IMR-90 (cell line): ENCODE measurements at regions not wholly inside any gene's neighbourhood (a gene's known extent, or its start where the extent isn't known, plus 50 kb on each side); places are given as distances from the start of the nearest gene placed in this dataset.
A peak's percentile ranks its signal among the peaks of the same experiment; 100 is the strongest.

Experiments used
- ATAC-seq: fragments of 200-7000 bp; cut with Tn5 transposase; 2 replicates; pipeline ENCODE4 v1.9.1; 2020; ENCODE audit warnings: low read depth, mild to moderate bottlenecking, moderate library complexity
- BruUV-seq: library from RNA; stranded (reverse); fragments of 400-500 nt; replicated peaks from 2 replicates; lab custom pipeline; 2021; lab: Mats Ljungman, UMichigan
- CTCF ChIA-PET: fragments of 300-600 bp; formaldehyde crosslinking; extraction: SDS; loops from one replicate; lab custom pipeline; 2021; ENCODE audit warnings: antibody characterized with exemption; lab: Yijun Ruan, JAX
- POLR2A ChIA-PET: fragments of 300-600 bp; sonication (Branson Sonifier 250); formaldehyde crosslinking; loops from one replicate; lab custom pipeline; 2022; ENCODE audit warnings: antibody characterized with exemption; ENCODE audit not compliant: unreplicated experiment; lab: Charles Lee
- DNase-seq: peaks from one replicate; pipeline ENCODE4 v3.0.0; 2013
- H2AFZ ChIP-seq: replicated peaks from 2 replicates; pipeline ENCODE3; 2013; ENCODE audit warnings: low read length, mild to moderate bottlenecking; ENCODE audit not compliant: poor library complexity
- H2AK5ac ChIP-seq: 2 replicates; pipeline ENCODE4 v1.6.1; 2013; ENCODE audit warnings: low read depth, low read length, inconsistent platforms
- H2AK9ac ChIP-seq: replicated peaks from 2 replicates; pipeline ENCODE3; 2013; ENCODE audit warnings: mild to moderate bottlenecking, low read depth, low read length, moderate library complexity; ENCODE audit not compliant: poor library complexity
- H2BK120ac ChIP-seq: 2 replicates; pipeline ENCODE4 v1.6.1; 2013; ENCODE audit warnings: low read depth, low read length, inconsistent platforms
- H2BK15ac ChIP-seq: 3 replicates; pipeline ENCODE4 v1.6.1; 2013; ENCODE audit warnings: low read depth, low read length, inconsistent platforms
- H2BK20ac ChIP-seq: 2 replicates; pipeline ENCODE4 v1.6.1; 2013; ENCODE audit warnings: low read depth, mild to moderate bottlenecking, inconsistent platforms, low read length, moderate library complexity
- H2BK5ac ChIP-seq: 2 replicates; pipeline ENCODE4 v1.6.1; 2013; ENCODE audit warnings: mild to moderate bottlenecking, low read depth, low read length, inconsistent platforms; ENCODE audit not compliant: poor library complexity, severe bottlenecking
- H3K14ac ChIP-seq: replicated peaks from 2 replicates; pipeline ENCODE4 v1.6.1; 2013; ENCODE audit warnings: low read depth, low read length, inconsistent platforms
- H3K18ac ChIP-seq: 2 replicates; pipeline ENCODE4 v1.6.1; 2013; ENCODE audit warnings: low read depth, low read length, control low read depth
- H3K23ac ChIP-seq: 2 replicates; pipeline ENCODE4 v1.6.1; 2013; ENCODE audit warnings: low read depth, low read length, inconsistent platforms
- H3K27ac ChIP-seq: 2 replicates; pipeline ENCODE4 v1.5.1; 2013; ENCODE audit warnings: mild to moderate bottlenecking, control low read depth, low read length; ENCODE audit not compliant: insufficient read depth
- H3K27me3 ChIP-seq: 2 replicates; pipeline ENCODE4 v1.6.1; 2013; ENCODE audit warnings: low read length; ENCODE audit not compliant: control insufficient read depth, insufficient read depth
- H3K36me3 ChIP-seq: 2 replicates; pipeline ENCODE4 v1.6.1; 2013; ENCODE audit warnings: low read length, mixed read lengths; ENCODE audit not compliant: control insufficient read depth, insufficient read depth
- H3K4ac ChIP-seq: 2 replicates; pipeline ENCODE4 v1.6.1; 2013; ENCODE audit warnings: low read depth, low read length, inconsistent platforms
- H3K4me1 ChIP-seq: 2 replicates; pipeline ENCODE4 v1.6.1; 2013; ENCODE audit warnings: low read length, mixed read lengths; ENCODE audit not compliant: control insufficient read depth, insufficient read depth
- H3K4me2 ChIP-seq: 2 replicates; pipeline ENCODE4 v1.6.1; 2013; ENCODE audit warnings: low read depth, mild to moderate bottlenecking, control low read depth, low read length, moderate library complexity
- H3K4me3 ChIP-seq: 2 replicates; pipeline ENCODE4 v1.5.1; 2013; ENCODE audit warnings: low read depth, mild to moderate bottlenecking, control low read depth, low read length, moderate library complexity; ENCODE audit not compliant: insufficient read depth
- H3K56ac ChIP-seq: 2 replicates; pipeline ENCODE4 v1.6.1; 2013; ENCODE audit warnings: low read length, inconsistent platforms; ENCODE audit not compliant: insufficient read depth; ENCODE audit errors: extremely low read depth
- H3K79me1 ChIP-seq, 2 experiments: 2 replicates each; pipeline ENCODE4 v1.6.1; 2013; ENCODE audit warnings: low read length in 2 of 2, inconsistent platforms in 1 of 2, low read depth in 1 of 2
- H3K9ac ChIP-seq: 2 replicates; pipeline ENCODE4 v1.6.1; 2013; ENCODE audit warnings: low read depth, low read length, control low read depth
- H3K9me1 ChIP-seq: 2 replicates; pipeline ENCODE4 v1.6.1; 2013; ENCODE audit warnings: low read length, inconsistent platforms; ENCODE audit not compliant: insufficient read depth
- H3K9me3 ChIP-seq: 2 replicates; pipeline ENCODE4 v1.6.1; 2013; ENCODE audit warnings: low read length; ENCODE audit not compliant: control insufficient read depth, insufficient read depth
- H4K20me1 ChIP-seq: 2 replicates; pipeline ENCODE4 v1.6.1; 2013; ENCODE audit warnings: low read length, inconsistent platforms; ENCODE audit not compliant: insufficient read depth
- H4K5ac ChIP-seq: 2 replicates; pipeline ENCODE4 v1.6.1; 2013; ENCODE audit warnings: mild to moderate bottlenecking, low read depth, low read length, control low read depth
- H4K8ac ChIP-seq, 2 experiments: 2 replicates each; pipeline ENCODE4 v1.6.1; 2013; ENCODE audit warnings: low read depth in 2 of 2, low read length in 2 of 2, control low read depth in 1 of 2, inconsistent platforms in 1 of 2
- H4K91ac ChIP-seq: 2 replicates; pipeline ENCODE4 v1.6.1; 2013; ENCODE audit warnings: low read depth, low read length, inconsistent platforms; ENCODE audit not compliant: insufficient read depth
- BHLHE40 ChIP-seq: fragments of 150-350 bp; IDR thresholded peaks from 2 replicates; pipeline ENCODE4 v1.6.1; 2016; ENCODE audit warnings: mild to moderate bottlenecking, low read depth, low read length
- CEBPB ChIP-seq: IDR thresholded peaks from 2 replicates; pipeline ENCODE4 v1.6.1; 2012; ENCODE audit warnings: low read depth, low read length, improper control_type of control experiment
- CHD1 ChIP-seq: IDR thresholded peaks from 2 replicates; pipeline ENCODE4 v1.6.1; 2012; ENCODE audit warnings: low read depth, low read length, improper control_type of control experiment
- CTCF ChIP-seq: conservative IDR thresholded peaks from 2 replicates; pipeline ENCODE4 v1.5.1; 2012; ENCODE audit warnings: mild to moderate bottlenecking, low read depth, low read length, improper control_type of control experiment
- ELK1 ChIP-seq: fragments of 150-350 bp; IDR thresholded peaks from 2 replicates; pipeline ENCODE4 v1.6.1; 2016; ENCODE audit warnings: low read depth, mild to moderate bottlenecking, low read length, moderate library complexity, borderline replicate concordance
- FOS ChIP-seq: fragments of 150-350 bp; IDR thresholded peaks from 2 replicates; pipeline ENCODE4 v1.6.1; 2016; ENCODE audit warnings: low read depth, low read length
- MAFK ChIP-seq: IDR thresholded peaks from 2 replicates; pipeline ENCODE4 v1.6.1; 2012; ENCODE audit warnings: low read depth, low read length, improper control_type of control experiment
- MAZ ChIP-seq: IDR thresholded peaks from 2 replicates; pipeline ENCODE4 v1.6.1; 2012; ENCODE audit warnings: low read depth, mild to moderate bottlenecking, low read length, improper control_type of control experiment, moderate library complexity, borderline replicate concordance
- NFE2L2 ChIP-seq: fragments of 150-350 bp; IDR thresholded peaks from 2 replicates; pipeline ENCODE4 v1.6.1; 2016; ENCODE audit warnings: low read depth, mild to moderate bottlenecking, low read length
- POLR2A ChIP-seq: IDR thresholded peaks from 2 replicates; pipeline ENCODE4 v1.6.1; 2012; ENCODE audit warnings: mild to moderate bottlenecking, low read depth, low read length
- RAD21 ChIP-seq: IDR thresholded peaks from 2 replicates; pipeline ENCODE4 v1.6.1; 2012; ENCODE audit warnings: low read length, improper control_type of control experiment
- RCOR1 ChIP-seq: IDR thresholded peaks from 2 replicates; pipeline ENCODE4 v1.6.1; 2012; ENCODE audit warnings: mild to moderate bottlenecking, low read length, improper control_type of control experiment; ENCODE audit not compliant: insufficient replicate concordance
- RFX5 ChIP-seq: IDR thresholded peaks from 2 replicates; pipeline ENCODE4 v1.8.0; 2012; ENCODE audit warnings: low read depth, mild to moderate bottlenecking, low read length, moderate library complexity
- SMC3 ChIP-seq: fragments of 150-350 bp; IDR thresholded peaks from 2 replicates; pipeline ENCODE4 v1.6.1; 2016; ENCODE audit warnings: low read depth, mild to moderate bottlenecking, antibody characterized with exemption, low read length, moderate library complexity
- WGBS, 2 experiments: methylation state at CpG; one replicate each; pipeline versions ENCODE4 v1.1.5 to v1.1.7; 2013; ENCODE audit warnings: missing lambda C conversion rate in 2 of 2; ENCODE audit not compliant: insufficient read length in 1 of 2; ENCODE audit errors: extremely low coverage in 2 of 2; 5-methylcytosine and 5-hydroxymethylcytosine counted together
- dilution Hi-C: fragments of 300-500 bp; cut with HindIII; formaldehyde crosslinking; loops from one replicate; pipeline ENCODE4 v1.14.3; 2018; ENCODE audit warnings: low sequenced_read_pairs; ENCODE audit not compliant: unreplicated experiment
- in situ Hi-C: fragments of 300-500 bp; cut with MboI; formaldehyde crosslinking; loops from 3 replicates; pipeline ENCODE4 v1.14.3; 2019; ENCODE audit warnings: low sequenced_read_pairs, inconsistent platforms, mixed read lengths
- intact Hi-C: fragments of 100-400 bp; cut with micrococcal nuclease; formaldehyde crosslinking; loops from 2 replicates; pipeline ENCODE4 v1.10.0; 2022

GRCh38 chr5:167530548-167530947 is 760.9 kb upstream of the WWC1 start:
- no peak for ATAC-seq
- Histone ChIP-seq H2BK15ac (no peak overlapping the region), H3K36me3 (no peaks in the 10 kb centered on the region), H3K9ac (no peak overlapping the region), H2BK20ac (no peak overlapping the region), H3K27ac (no peak overlapping the region), H3K4me1 (no peaks in the 10 kb centered on the region), H3K4ac (no peak overlapping the region), H3K4me2 (no peak overlapping the region), H3K14ac (no peak overlapping the region), H2BK5ac (no peak overlapping the region), H3K79me1 (no peaks in the 10 kb centered on the region), H3K9me3 (no peaks in the 10 kb centered on the region), H4K91ac (no peak overlapping the region), H3K18ac (no peak overlapping the region), H2AK9ac (no peak overlapping the region), H3K27me3 (no peaks in the 10 kb centered on the region), H4K20me1 (no peaks in the 10 kb centered on the region), H3K4me3 (no peak overlapping the region), H4K5ac (no peak overlapping the region), H2BK120ac (no peak overlapping the region), H3K23ac (no peak overlapping the region), H3K9me1 (no peaks in the 10 kb centered on the region), H3K56ac (no peak overlapping the region), H2AFZ (peak overlapping the region; percentile 17), H2AK5ac (no peak overlapping the region), H4K8ac (no peak overlapping the region)
- in situ Hi-C loops = no loop called here
- POLR2A ChIA-PET = no interaction called here
- TF ChIP-seq CTCF (no peak), CHD1 (no peak), RCOR1 (no peak), NFE2L2 (no peak), POLR2A (no peak), BHLHE40 (no peak), RFX5 (no peak), CEBPB (no peak), MAFK (no peak), MAZ (no peak), SMC3 (no peak), FOS (no peak), ELK1 (no peak), RAD21 (no peak)
- intact Hi-C loops = no loop called here
- dilution Hi-C loops = no loop called here
- DNase-seq = no peak
- no TSS peak for BruUV-seq
- CTCF ChIA-PET = interaction anchor here (1.0 kb wide), 1 partner anchor 15 kb away, joined by 3 read pairs; no protein-coding TSS in a partner anchor
- 37% methylated on average over 8 of the region's 13 CpGs; no CpG with 5 or more reads in 1 of the 2 experiments for WGBS, 2 experiments
